Thyroid gland (tissue), 4 donors: ENCODE measurements at regions not wholly inside any gene's neighbourhood (a gene's known extent, or its start where the extent isn't known, plus 50 kb on each side); places are given as distances from the start of the nearest gene placed in this dataset.

ENCODE experiments used
- POLR2A ChIP-seq, 2 donors: fragments of 450-650 bp; IDR thresholded peaks; one replicate each; pipeline ENCODE4 v1.6.1; 2017; ENCODE audit warnings: antibody characterized with exemption in 2 of 2, mild to moderate bottlenecking in 2 of 2, moderate library complexity in 1 of 2
- TF ChIP-seq, protein P1 (sequence below), 6 experiments: fragments of 200-600 bp in 3 of 6; fragments of 450-650 bp in 3 of 6; sonication (generic) in 3 of 6; IDR thresholded peaks; one replicate each; pipeline ENCODE4 v1.5.1; 2016 to 2019; ENCODE audit warnings: antibody characterized with exemption in 6 of 6, mild to moderate bottlenecking in 2 of 6, inconsistent platforms in 1 of 6, moderate library complexity in 1 of 6

DNA sequence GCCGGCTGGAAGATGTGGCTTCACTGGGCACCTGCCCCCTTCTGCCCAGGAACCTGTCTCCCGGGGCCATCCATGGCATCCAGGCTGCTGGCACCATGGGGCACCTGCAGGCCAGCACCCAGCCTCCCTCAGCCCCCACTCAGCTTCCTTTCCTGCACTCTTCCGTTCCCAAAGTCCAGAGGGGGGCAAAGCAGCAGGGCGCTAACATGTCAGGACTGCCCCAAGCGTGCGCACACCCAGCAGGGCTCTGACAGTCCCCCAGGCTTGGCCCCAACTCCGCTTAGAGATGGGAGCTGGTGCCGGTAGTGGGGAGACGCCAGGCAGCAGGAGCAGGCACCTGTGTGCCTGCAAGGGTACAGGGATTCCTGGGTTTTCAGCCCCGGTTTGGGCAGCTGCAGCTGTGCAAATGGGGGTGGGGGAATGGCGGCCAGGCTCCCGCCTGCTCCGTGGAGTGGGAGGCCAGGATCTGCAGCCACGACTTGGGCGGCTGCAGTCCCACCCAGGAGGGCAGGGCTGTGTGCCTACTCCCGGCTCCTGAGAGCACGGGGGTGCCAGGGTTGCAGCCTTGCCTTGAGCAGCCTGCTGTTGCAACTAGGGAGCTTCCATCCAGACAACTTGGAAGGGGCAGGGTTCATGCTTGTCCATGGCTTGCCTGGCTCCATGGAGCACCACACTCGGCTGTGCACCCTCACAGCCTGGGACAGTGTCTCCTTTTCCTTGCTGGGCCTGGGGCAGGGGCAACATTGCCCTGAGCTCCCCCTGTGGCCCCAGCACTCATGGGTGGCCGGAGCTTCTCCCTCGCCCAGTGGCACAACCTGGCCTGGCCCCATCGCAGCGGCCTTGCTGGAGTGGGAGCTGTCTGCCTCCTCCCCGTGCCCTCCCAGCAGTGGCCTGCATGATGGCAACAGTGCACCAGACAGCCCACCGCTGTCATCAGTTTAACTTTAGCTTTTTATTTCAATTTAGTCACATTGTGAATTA, 561.1 kb downstream of the MTRR start:
- TF ChIP-seq, protein P1, sequence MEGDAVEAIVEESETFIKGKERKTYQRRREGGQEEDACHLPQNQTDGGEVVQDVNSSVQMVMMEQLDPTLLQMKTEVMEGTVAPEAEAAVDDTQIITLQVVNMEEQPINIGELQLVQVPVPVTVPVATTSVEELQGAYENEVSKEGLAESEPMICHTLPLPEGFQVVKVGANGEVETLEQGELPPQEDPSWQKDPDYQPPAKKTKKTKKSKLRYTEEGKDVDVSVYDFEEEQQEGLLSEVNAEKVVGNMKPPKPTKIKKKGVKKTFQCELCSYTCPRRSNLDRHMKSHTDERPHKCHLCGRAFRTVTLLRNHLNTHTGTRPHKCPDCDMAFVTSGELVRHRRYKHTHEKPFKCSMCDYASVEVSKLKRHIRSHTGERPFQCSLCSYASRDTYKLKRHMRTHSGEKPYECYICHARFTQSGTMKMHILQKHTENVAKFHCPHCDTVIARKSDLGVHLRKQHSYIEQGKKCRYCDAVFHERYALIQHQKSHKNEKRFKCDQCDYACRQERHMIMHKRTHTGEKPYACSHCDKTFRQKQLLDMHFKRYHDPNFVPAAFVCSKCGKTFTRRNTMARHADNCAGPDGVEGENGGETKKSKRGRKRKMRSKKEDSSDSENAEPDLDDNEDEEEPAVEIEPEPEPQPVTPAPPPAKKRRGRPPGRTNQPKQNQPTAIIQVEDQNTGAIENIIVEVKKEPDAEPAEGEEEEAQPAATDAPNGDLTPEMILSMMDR (IDR thresholded peaks at IDR 0.05): no peak
- TF ChIP-seq POLR2A (IDR thresholded peaks at IDR 0.05): no peak
